GM21786 (cell line): ENCODE measurements at regions not wholly inside any gene's neighbourhood (a gene's known extent, or its start where the extent isn't known, plus 50 kb on each side); places are given as distances from the start of the nearest gene placed in this dataset.

Experiments used
- ATAC-seq: cut with Tn5 transposase; IDR thresholded peaks from one replicate; pipeline ENCODE4 v1.9.1; 2021; ENCODE audit not compliant: unreplicated experiment

- ATAC-seq, result no peak
Observed at GRCh38 chr1:186557147-186557777, 96.3 kb upstream of the PDC start.

GRCh38 chr1:186550832-186551231 lies 89.9 kb upstream of the PDC start:
- no peak for ATAC-seq

- no peak for ATAC-seq
Observed at GRCh38 chr1:186541003-186541402, 80.1 kb upstream of the PDC start.

GRCh38 chr1:186540521-186540920 lies 79.6 kb upstream of the PDC start:
- ATAC-seq, result no peak

- ATAC-seq, result no peak
Observed at GRCh38 chr1:186536273-186536890, 75.5 kb upstream of the PDC start.

GRCh38 chr1:186535388-186536133 lies 74.6 kb upstream of the PDC start:
- no peak for ATAC-seq

DNA sequence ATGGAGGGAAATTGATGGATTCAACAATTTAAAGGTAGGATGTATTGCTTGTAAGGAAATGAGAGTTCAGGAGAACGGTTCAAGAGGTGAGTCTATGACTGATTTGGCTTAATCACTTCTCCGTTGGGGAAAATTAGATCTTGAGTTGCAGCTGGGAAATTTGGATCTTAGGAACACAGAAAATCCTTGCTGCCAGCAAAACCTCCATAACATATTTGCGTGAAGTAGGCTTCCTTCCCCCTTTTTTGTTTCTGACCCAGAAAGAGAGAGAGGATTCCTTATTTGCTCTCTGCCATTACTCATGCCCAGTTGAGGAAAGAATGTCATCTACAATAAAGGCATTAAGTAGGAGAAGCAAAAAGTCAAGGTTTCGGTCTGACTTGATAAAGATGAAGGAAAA lies 73.5 kb upstream of the PDC start:
- ATAC-seq, result no peak

GRCh38 chr1:186532466-186532865 lies 71.6 kb upstream of the PDC start:
- ATAC-seq, result no peak

DNA sequence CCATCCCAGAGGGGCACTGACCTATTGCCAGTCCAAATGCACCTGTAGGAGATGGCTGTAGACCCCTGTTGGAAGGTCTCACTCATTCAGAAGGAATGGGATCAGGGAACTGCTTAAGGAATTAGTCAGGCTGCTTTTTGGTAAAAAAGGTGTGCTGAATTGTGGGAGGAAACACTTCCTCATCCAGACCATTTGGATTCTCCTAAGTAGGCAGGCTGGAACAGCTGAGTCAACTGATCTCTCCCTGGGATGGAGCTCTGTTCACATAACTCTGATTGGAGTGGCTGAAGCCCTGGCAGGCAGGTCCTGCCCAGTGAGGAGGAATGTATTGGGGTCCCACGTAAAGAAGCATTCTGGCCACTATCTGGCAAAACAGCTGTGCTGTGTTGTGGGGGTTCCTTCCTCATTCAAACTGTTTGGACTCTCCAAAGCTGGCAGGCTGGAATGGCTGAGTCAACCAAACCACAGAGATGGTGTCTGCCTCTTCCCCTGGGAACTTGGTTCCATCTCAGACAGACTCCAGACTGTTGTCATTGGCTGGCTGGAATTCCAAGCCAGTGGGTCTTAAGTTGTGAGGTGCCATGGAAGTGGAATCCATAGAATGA lies 70.7 kb upstream of the PDC start:
- ATAC-seq, result no peak

- no peak for ATAC-seq
Observed at GRCh38 chr1:186530109-186530508, 69.2 kb upstream of the PDC start.

DNA sequence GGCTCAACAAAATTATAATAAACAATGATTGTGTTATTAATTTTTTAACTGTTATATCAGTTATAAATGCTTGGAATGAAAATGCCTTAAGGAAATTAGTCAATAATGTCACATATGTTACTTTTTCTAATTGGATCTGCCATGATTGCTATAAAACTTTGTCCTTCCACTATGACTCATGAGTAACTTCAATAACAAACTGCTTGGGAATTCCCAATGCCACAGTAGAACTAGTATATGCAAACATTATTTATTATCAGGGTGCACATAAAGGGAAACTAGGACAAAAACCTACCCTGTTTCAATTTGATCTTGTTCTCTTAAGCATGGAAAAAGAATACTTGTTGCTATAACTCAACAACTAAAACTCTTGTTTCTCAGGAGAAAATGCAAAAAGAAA lies 59.1 kb upstream of the PDC start:
- ATAC-seq, result no peak

GRCh38 chr1:186518822-186519381 lies 58.0 kb upstream of the PDC start:
- ATAC-seq, result peak; percentile 68

GRCh38 chr1:186518395-186518794 lies 57.5 kb upstream of the PDC start:
- ATAC-seq, result no peak

DNA sequence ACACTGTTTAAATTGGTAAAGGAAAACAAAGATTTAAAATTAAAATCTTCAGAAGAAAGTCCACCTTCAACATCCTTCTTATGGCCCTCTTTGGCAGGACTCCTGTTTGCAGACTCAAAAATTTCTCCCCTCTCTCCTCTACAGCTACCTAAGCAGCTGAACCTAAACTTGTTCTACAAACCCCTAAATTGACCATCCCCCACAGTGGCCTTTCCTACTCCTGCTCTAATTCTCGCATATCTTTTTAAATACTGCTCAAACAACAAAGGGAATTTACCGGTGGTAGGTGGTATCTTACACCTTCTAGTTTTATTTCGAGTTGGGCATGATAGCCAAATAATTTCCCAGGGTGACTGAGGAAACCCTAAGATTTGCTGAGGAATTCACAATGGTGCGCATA lies 53.5 kb upstream of the PDC start:
- no peak for ATAC-seq

GRCh38 chr1:186513526-186513925 lies 52.6 kb upstream of the PDC start:
- no peak for ATAC-seq

- no peak for ATAC-seq
Observed at GRCh38 chr1:186512698-186513457, 52.0 kb upstream of the PDC start.

DNA sequence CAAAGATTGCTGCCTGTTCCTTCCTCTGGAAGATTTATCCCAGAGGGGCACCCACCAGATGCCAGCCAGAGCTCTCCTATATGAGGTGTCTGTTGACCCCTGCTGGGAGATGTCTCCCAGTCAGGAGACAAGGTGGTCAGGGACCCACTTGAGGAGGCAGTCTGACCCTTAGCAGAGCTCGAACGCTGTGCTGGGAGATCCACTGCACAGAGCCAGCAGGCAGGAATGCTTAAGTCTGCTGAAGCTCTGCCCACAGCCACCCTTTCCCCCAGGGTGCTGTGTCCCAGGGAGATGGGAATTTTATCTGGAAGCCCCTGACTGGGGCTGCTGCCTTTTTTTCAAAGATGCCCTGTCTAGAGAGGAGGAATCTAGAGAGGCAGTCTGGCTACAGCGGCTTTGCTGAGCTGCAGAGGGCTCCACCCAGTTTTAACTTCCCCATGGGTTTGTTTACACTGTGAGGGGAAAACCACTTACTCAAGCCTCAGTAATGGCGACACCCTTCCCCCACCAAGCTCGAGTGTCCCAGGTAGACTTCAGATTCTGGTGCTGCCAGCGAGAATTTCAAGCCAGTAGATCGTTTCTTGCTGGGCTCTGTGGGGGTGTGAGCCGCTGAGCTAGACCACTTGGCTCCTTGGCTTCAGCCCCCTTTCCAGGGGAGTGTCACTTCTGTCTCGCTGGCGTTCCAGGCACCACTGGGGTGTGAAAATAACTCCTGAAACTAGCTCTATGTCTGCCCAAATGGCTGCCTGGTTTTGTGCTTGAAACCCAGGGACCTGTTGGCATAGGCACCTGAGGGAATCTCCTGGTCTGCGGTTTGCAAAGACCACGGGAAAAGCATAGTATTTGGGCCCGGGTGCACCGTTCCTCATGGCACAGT lies 51.1 kb upstream of the PDC start:
- peak; percentile 84 for ATAC-seq
